Fibroblast of lung (primary cell): ENCODE measurements at regions not wholly inside any gene's neighbourhood (a gene's known extent, or its start where the extent isn't known, plus 50 kb on each side); places are given as distances from the start of the nearest gene placed in this dataset.

Experiments used
- DNase-seq, 2 donors: peaks; one replicate each; pipeline versions ENCODE4 v3.0.0 to v3.0.0-alpha.2; 2010; ENCODE audit warnings: low read depth in 2 of 2
- H2AFZ ChIP-seq: 2 replicates; pipeline ENCODE4 v1.5.1; 2012; ENCODE audit warnings: low read length, control low read depth, inconsistent platforms
- H3K27ac ChIP-seq: 2 replicates; pipeline ENCODE4 v1.5.1; 2011; ENCODE audit warnings: low read length, control low read depth; ENCODE audit not compliant: insufficient read depth
- H3K27me3 ChIP-seq: 2 replicates; pipeline ENCODE4 v1.5.1; 2011; ENCODE audit warnings: mild to moderate bottlenecking, low read length; ENCODE audit not compliant: control insufficient read depth, insufficient read depth
- H3K36me3 ChIP-seq: 2 replicates; pipeline ENCODE4 v1.5.1; 2011; ENCODE audit warnings: low read length; ENCODE audit not compliant: control insufficient read depth, insufficient read depth
- H3K4me1 ChIP-seq: 2 replicates; pipeline ENCODE4 v1.5.1; 2011; ENCODE audit warnings: low read length; ENCODE audit not compliant: control insufficient read depth, insufficient read depth; ENCODE audit errors: extremely low read depth
- H3K4me2 ChIP-seq: 2 replicates; pipeline ENCODE4 v1.5.1; 2011; ENCODE audit warnings: low read length, control low read depth; ENCODE audit not compliant: insufficient read depth; ENCODE audit errors: extremely low read depth
- H3K4me3 ChIP-seq, 4 experiments: fragments of 200-600 bp in 1 of 4; sonication (generic) in 1 of 4; replicated peaks in 1 of 4; 2 replicates each; pipeline ENCODE4 v1.5.1; 2011 to 2016; ENCODE audit warnings: low read length in 4 of 4, low read depth in 3 of 4, mild to moderate bottlenecking in 3 of 4, control low read depth in 2 of 4, inconsistent platforms in 1 of 4, mixed read lengths in 1 of 4; ENCODE audit not compliant: insufficient read depth in 1 of 4; ENCODE audit errors: control extremely low read depth in 1 of 4
- H3K79me2 ChIP-seq: 2 replicates; pipeline ENCODE4 v1.5.1; 2012; ENCODE audit warnings: mild to moderate bottlenecking, low read length, inconsistent platforms; ENCODE audit not compliant: control insufficient read depth, insufficient read depth
- H3K9ac ChIP-seq: 2 replicates; pipeline ENCODE4 v1.5.1; 2011; ENCODE audit warnings: mild to moderate bottlenecking, low read length, control low read depth; ENCODE audit not compliant: insufficient read depth
- H3K9me3 ChIP-seq: 2 replicates; pipeline ENCODE4 v1.5.1; 2012; ENCODE audit warnings: low read depth, low read length; ENCODE audit not compliant: control insufficient read depth, insufficient read depth
- H4K20me1 ChIP-seq: 2 replicates; pipeline ENCODE4 v1.5.1; 2011; ENCODE audit warnings: low read length; ENCODE audit not compliant: control insufficient read depth, insufficient read depth; ENCODE audit errors: extremely low read depth
- CTCF ChIP-seq, 2 donors: IDR thresholded peaks in 1 of 2; conservative IDR thresholded peaks in 1 of 2; 1 replicate in 1 of 2; 2 replicates in 1 of 2; pipeline ENCODE4 v1.5.1; 2011 to 2012; ENCODE audit warnings: low read length in 2 of 2, control low read depth in 1 of 2, inconsistent platforms in 1 of 2, low read depth in 1 of 2, mild to moderate bottlenecking in 1 of 2
- EZH2 ChIP-seq: IDR thresholded peaks from 2 replicates; pipeline ENCODE4 v1.5.1; 2012; ENCODE audit warnings: low read length, control low read depth, mild to moderate bottlenecking; ENCODE audit errors: missing control alignments

GRCh38 chr12:67145692-67146091, 123.5 kb upstream of the CAND1 start:
- Histone ChIP-seq H4K20me1 (no peaks in the 10 kb centered on the region), H3K27me3 (no peaks in the 10 kb centered on the region), H3K4me1 (no peaks in the 10 kb centered on the region), H3K36me3 (no peaks in the 10 kb centered on the region), H3K9ac (no peak overlapping the region), H3K9me3 (no peaks in the 10 kb centered on the region), H3K4me3 (no peak overlapping the region), H3K27ac (no peak overlapping the region), H3K4me2 (no peak overlapping the region), H2AFZ (no peak overlapping the region), H3K79me2 (no peaks in the 10 kb centered on the region)
- no peak for TF ChIP-seq EZH2
- no peak for TF ChIP-seq CTCF (conservative IDR thresholded peaks at IDR 0.05 in 1 of 2, IDR thresholded peaks at IDR 0.05 in 1 of 2; ENCODE audit: low read depth in 1 of 2, low read length in 2 of 2)
- DNase-seq = no peak

GRCh38 chr12:67147030-67147429, 122.1 kb upstream of the CAND1 start:
- no peaks in the 10 kb centered on the region for H3K36me3 ChIP-seq
- H3K9me3 ChIP-seq = no peaks in the 10 kb centered on the region
- TF ChIP-seq CTCF (conservative IDR thresholded peaks at IDR 0.05 in 1 of 2, IDR thresholded peaks at IDR 0.05 in 1 of 2; ENCODE audit: low read depth in 1 of 2, low read length in 2 of 2) = no peak
- TF ChIP-seq EZH2 = no peak
- H3K9ac ChIP-seq = no peak overlapping the region
- H3K4me2 ChIP-seq = no peak overlapping the region
- DNase-seq = no peak
- no peaks in the 10 kb centered on the region for H3K27me3 ChIP-seq
- no peak overlapping the region for H3K27ac ChIP-seq
- H2AFZ ChIP-seq = no peak overlapping the region
- no peaks in the 10 kb centered on the region for H3K4me1 ChIP-seq
- no peaks in the 10 kb centered on the region for H4K20me1 ChIP-seq
- no peak overlapping the region for H3K4me3 ChIP-seq
- no peaks in the 10 kb centered on the region for H3K79me2 ChIP-seq

GRCh38 chr12:67147447-67147846, 121.7 kb upstream of the CAND1 start:
- no peaks in the 10 kb centered on the region for H3K36me3 ChIP-seq
- no peak overlapping the region for H3K4me2 ChIP-seq
- no peaks in the 10 kb centered on the region for H3K79me2 ChIP-seq
- H3K4me3 ChIP-seq = no peak overlapping the region
- no peaks in the 10 kb centered on the region for H3K9me3 ChIP-seq
- no peak for TF ChIP-seq CTCF (conservative IDR thresholded peaks at IDR 0.05 in 1 of 2, IDR thresholded peaks at IDR 0.05 in 1 of 2; ENCODE audit: low read depth in 1 of 2, low read length in 2 of 2)
- no peak for TF ChIP-seq EZH2
- no peaks in the 10 kb centered on the region for H3K27me3 ChIP-seq
- no peak for DNase-seq
- H4K20me1 ChIP-seq = no peaks in the 10 kb centered on the region
- H3K9ac ChIP-seq = no peak overlapping the region
- no peaks in the 10 kb centered on the region for H3K4me1 ChIP-seq
- no peak overlapping the region for H3K27ac ChIP-seq
- H2AFZ ChIP-seq = no peak overlapping the region
